Stimulated activated CD8-positive, alpha-beta memory T cell treated with anti-CD3 and anti-CD28 coated beads, Interleukin-15, amount 100 ng/mL, for 24 hours (primary cell): ENCODE measurements at regions not wholly inside any gene's neighbourhood (a gene's known extent, or its start where the extent isn't known, plus 50 kb on each side); places are given as distances from the start of the nearest gene placed in this dataset.

ENCODE experiments used
- DNase-seq: peaks from one replicate; pipeline ENCODE4 v3.0.0-alpha.2; 2020; ENCODE audit warnings: low read depth

GRCh38 chr22:48397531-48398180 is 1430.0 kb downstream of the BRD1 start:
- no peak for DNase-seq

- no peak for DNase-seq
Observed at GRCh38 chr22:48396785-48397530, 1430.7 kb downstream of the BRD1 start.

- DNase-seq: no peak
Observed at GRCh38 chr22:48396091-48396784, 1431.4 kb downstream of the BRD1 start.

GRCh38 chr22:48395201-48395600 is 1432.5 kb downstream of the BRD1 start:
- no peak for DNase-seq

- DNase-seq: no peak
Observed at GRCh38 chr22:48394787-48395186, 1432.9 kb downstream of the BRD1 start.

- no peak for DNase-seq
Observed at GRCh38 chr22:48393885-48394284, 1433.8 kb downstream of the BRD1 start.

- no peak for DNase-seq
Observed at GRCh38 chr22:48393041-48393370, 1434.7 kb downstream of the BRD1 start.

GRCh38 chr22:48391820-48392219 is 1435.9 kb downstream of the BRD1 start:
- DNase-seq: no peak

- DNase-seq: no peak
Observed at GRCh38 chr22:48391171-48391711, 1436.4 kb downstream of the BRD1 start.

- DNase-seq: no peak
Observed at GRCh38 chr22:48389916-48390315, 1437.8 kb downstream of the BRD1 start.

- no peak for DNase-seq
Observed at GRCh38 chr22:48382197-48382596, 1445.5 kb downstream of the BRD1 start.

GRCh38 chr22:48380016-48380665 is 1447.5 kb downstream of the BRD1 start:
- no peak for DNase-seq

- DNase-seq: no peak
Observed at GRCh38 chr22:48379371-48379770, 1448.3 kb downstream of the BRD1 start.

GRCh38 chr22:48378673-48379072 is 1449.0 kb downstream of the BRD1 start:
- no peak for DNase-seq

- no peak for DNase-seq
Observed at GRCh38 chr22:48376936-48377712, 1450.5 kb downstream of the BRD1 start.

GRCh38 chr22:48376428-48376827 is 1451.2 kb downstream of the BRD1 start:
- DNase-seq: no peak

- no peak for DNase-seq
Observed at GRCh38 chr22:48373626-48374173, 1454.0 kb downstream of the BRD1 start.

GRCh38 chr22:48372390-48372789 is 1455.3 kb downstream of the BRD1 start:
- no peak for DNase-seq

- no peak for DNase-seq
Observed at GRCh38 chr22:48371391-48371790, 1456.3 kb downstream of the BRD1 start.

- DNase-seq: no peak
Observed at GRCh38 chr22:48370508-48371325, 1457.0 kb downstream of the BRD1 start.
